ENCODE measurements at regions not wholly inside any gene's neighbourhood (a gene's known extent, or its start where the extent isn't known, plus 50 kb on each side); places are given as distances from the start of the nearest gene placed in this dataset.

GRCh38 chr19:31073485-31074198 is 275.6 kb downstream of the TSHZ3 start:
- intact Hi-C loops (cut with DNase I, micrococcal nuclease), result no loop called here
- DNase-seq (no peak), ATAC-seq (no peak)
- H3K36me3 ChIP-seq (ENCODE audit: low read depth), result no peaks in the 10 kb centered on the region
- peaks cover 17% of the 10 kb centered on the region for H3K4me1 ChIP-seq (ENCODE audit: low read depth)
- H3K4me3 ChIP-seq, result no peak overlapping the region
- TF ChIP-seq, protein P1, sequence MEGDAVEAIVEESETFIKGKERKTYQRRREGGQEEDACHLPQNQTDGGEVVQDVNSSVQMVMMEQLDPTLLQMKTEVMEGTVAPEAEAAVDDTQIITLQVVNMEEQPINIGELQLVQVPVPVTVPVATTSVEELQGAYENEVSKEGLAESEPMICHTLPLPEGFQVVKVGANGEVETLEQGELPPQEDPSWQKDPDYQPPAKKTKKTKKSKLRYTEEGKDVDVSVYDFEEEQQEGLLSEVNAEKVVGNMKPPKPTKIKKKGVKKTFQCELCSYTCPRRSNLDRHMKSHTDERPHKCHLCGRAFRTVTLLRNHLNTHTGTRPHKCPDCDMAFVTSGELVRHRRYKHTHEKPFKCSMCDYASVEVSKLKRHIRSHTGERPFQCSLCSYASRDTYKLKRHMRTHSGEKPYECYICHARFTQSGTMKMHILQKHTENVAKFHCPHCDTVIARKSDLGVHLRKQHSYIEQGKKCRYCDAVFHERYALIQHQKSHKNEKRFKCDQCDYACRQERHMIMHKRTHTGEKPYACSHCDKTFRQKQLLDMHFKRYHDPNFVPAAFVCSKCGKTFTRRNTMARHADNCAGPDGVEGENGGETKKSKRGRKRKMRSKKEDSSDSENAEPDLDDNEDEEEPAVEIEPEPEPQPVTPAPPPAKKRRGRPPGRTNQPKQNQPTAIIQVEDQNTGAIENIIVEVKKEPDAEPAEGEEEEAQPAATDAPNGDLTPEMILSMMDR (IDR thresholded peaks at IDR 0.05), result no peak
- no peaks in the 10 kb centered on the region for H3K9me3 ChIP-seq

GRCh38 chr19:31072451-31072850 is 276.8 kb downstream of the TSHZ3 start:
- no peak for ATAC-seq
- intact Hi-C loops (cut with DNase I, micrococcal nuclease), result no loop called here

DNA sequence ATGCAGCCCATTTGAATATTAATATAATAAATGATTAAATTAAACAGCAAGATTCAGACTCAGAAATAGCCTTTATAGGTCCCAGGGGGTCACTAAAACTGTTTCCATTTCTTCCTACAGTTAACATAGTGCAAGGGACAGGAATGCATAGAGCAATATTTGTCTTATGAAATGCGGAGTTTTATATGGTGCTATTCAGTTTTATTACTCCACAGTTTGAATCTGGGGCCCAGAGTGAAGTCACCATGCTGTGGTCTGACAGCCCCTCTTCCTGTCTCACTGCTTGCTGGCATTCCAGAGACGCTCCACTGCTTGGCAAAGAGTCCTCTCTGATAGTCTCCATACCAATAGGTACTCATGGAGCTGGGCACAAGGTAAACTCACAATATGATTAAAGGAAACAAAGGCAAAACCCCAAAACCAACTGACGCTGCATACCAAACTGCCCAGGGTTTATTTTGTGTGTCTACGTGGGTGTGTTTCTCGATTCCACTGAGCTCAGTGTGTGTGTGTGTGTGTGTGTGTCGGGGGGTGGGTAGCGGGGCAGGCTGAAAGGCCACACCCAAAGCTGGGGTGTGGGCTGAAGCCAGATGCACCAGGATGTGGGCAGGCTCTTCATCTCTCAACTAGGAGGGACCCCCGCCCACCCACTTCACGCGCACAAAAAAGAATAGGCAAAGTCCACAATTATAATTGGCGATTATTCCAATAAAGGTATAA is 277.9 kb downstream of the TSHZ3 start:
- TF ChIP-seq, protein P1 (IDR thresholded peaks at IDR 0.05), result no peak
- Histone ChIP-seq H3K36me3 (ENCODE audit: low read depth) (no peaks in the 10 kb centered on the region), H3K4me1 (ENCODE audit: low read depth) (peaks cover 17% of the 10 kb centered on the region), H3K4me3 (no peak overlapping the region), H3K9me3 (no peaks in the 10 kb centered on the region)
- intact Hi-C loops (cut with DNase I, micrococcal nuclease), result no loop called here
- DNase-seq (peak; percentile 55 to 73 (median 69)), ATAC-seq (peak; percentile 94)

More at GRCh38 chr19:31072451-31072850, 276.8 kb downstream of the TSHZ3 start:
- H3K4me3 ChIP-seq, result no peak overlapping the region
- DNase-seq, result no peak
- H3K9me3 ChIP-seq, result no peaks in the 10 kb centered on the region
- peaks cover 17% of the 10 kb centered on the region for H3K4me1 ChIP-seq (ENCODE audit: low read depth)
- TF ChIP-seq, protein P1 (IDR thresholded peaks at IDR 0.05), result no peak
- H3K36me3 ChIP-seq (ENCODE audit: low read depth), result no peaks in the 10 kb centered on the region

- TF ChIP-seq, protein P1 (IDR thresholded peaks at IDR 0.05), result no peak
- DNase-seq, result no peak
- intact Hi-C loops (cut with DNase I, micrococcal nuclease), result no loop called here
Measured at GRCh38 chr19:31070146-31071065, 278.8 kb downstream of the TSHZ3 start.

DNA sequence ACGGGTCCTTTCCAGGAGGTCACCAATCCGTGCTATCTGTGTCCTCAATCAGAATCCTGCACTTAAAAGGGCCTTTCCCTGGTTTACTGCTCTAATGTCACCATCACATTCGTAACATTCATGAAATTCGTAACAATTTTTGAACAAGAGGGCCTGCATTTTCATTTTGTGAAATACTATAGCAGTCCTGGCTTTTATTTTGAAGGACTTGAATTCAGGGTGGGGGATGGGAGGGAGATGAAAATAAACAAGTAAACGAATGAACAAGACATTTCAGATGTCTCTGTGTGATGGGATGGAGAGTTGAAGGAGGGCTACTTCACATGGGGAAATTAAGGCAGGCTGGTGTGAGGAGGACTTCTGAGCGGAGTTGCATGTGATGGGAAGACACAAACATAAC is 281.0 kb downstream of the TSHZ3 start:
- no peaks in the 10 kb centered on the region for H3K9me3 ChIP-seq

More at GRCh38 chr19:31070146-31071065, 278.8 kb downstream of the TSHZ3 start:
- H3K4me1 ChIP-seq (ENCODE audit: low read depth), result peaks cover 17% of the 10 kb centered on the region
- no peak overlapping the region for H3K4me3 ChIP-seq
- ATAC-seq, result no peak
- no peaks in the 10 kb centered on the region for H3K9me3 ChIP-seq
- H3K36me3 ChIP-seq (ENCODE audit: low read depth), result no peaks in the 10 kb centered on the region

More for the DNA sequence above, 281.0 kb downstream of the TSHZ3 start:
- no peak overlapping the region for H3K4me3 ChIP-seq
- H3K4me1 ChIP-seq (ENCODE audit: low read depth), result peaks cover 17% of the 10 kb centered on the region
- H3K36me3 ChIP-seq (ENCODE audit: low read depth), result no peaks in the 10 kb centered on the region
- TF ChIP-seq, protein P1 (IDR thresholded peaks at IDR 0.05), result no peak
- no peak for ATAC-seq
- intact Hi-C loops (cut with DNase I, micrococcal nuclease), result no loop called here
- DNase-seq, result no peak
